ENCODE measurements at regions not wholly inside any gene's neighbourhood (a gene's known extent, or its start where the extent isn't known, plus 50 kb on each side); places are given as distances from the start of the nearest gene placed in this dataset.

DNA sequence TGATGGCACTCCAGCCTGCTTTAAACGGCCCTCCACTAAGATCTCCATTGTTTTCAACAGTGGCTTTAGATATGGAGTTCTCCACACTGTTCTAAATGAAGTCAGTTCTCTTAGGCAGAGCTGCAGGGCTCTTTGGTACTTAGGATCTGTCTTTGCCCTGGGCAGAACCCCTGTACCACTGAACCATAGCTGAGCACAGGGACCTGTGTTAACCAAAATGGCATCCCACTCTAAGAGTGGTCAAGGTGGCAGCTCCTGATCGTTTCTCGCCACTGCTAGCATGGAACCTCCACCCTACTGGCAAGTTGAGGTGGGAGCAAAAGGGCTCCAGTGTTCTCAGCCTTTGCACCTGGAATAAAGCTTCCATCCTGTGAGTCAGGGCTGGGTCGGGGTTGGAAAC, 186.7 kb downstream of the TM2D1 start:
- TF ChIP-seq TAF1 (IDR thresholded peaks at IDR 0.05; ENCODE audit: low read depth, low read length) (no peak), SPI1 (IDR thresholded peaks at IDR 0.05; ENCODE audit: low read depth, low read length) (no peak), POU2F2 (IDR thresholded peaks at IDR 0.05; ENCODE audit: low read depth, low read length) (no peak), POLR2AphosphoS5 (IDR thresholded peaks at IDR 0.05; ENCODE audit: low read depth, low read length) (no peak), POLR2A (IDR thresholded peaks at IDR 0.05; ENCODE audit: low read depth, low read length) (no peak), PAX5 (IDR thresholded peaks at IDR 0.05; ENCODE audit: insufficient read depth, low read length, severe bottlenecking) (no peak)
- FAIRE-seq: no peak
- DNase-seq (ENCODE audit: insufficient read length, low spot score): no peak

DNA sequence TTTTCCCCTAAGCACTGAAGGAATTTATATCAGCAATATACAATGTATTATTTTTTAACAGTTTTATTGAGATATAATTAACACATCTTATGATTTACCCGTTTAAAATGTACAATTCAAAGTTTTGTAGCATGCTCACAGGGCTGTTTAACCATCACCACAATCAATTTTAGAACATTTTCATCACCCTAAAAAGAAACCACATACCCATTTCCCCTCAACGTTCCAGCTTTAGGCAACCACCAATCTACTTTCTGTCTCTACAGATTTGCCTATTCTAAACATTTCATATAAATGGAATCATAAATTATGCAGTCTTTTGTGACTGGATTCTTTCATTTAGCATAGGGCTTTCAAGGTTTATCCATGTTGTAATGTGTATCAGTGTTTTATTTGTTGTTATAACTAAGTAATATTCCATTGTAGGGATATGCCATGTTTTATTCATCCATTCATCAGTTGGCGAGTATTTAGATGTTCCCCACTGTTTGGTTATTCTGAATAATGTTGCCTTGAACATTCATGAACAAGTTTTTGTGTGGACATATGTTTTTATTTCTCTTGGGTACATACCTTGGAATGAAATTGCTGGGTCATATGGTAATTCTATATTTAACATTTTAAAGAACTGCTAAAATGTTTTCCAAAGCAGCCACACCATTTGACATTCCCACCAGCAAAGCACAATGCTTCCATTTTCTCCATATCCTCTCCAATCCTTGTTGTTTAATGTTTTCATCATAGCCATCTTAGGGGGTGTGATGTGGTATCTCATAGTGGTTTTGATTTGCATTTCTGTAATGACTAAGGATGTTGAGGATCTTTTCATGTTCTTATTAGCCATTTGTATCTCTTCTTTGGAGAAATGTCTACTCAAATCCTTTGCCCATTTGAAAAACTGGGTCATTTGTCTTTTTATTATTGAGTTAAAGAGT, 188.5 kb downstream of the TM2D1 start:
- DNase-seq (ENCODE audit: insufficient read length, low spot score) (no peak), FAIRE-seq (no peak)
- no peak for TF ChIP-seq POU2F2 (IDR thresholded peaks at IDR 0.05; ENCODE audit: low read depth, low read length)
- no peak for TF ChIP-seq SPI1 (IDR thresholded peaks at IDR 0.05; ENCODE audit: low read depth, low read length)
- no peak for TF ChIP-seq TAF1 (IDR thresholded peaks at IDR 0.05; ENCODE audit: low read depth, low read length)
- no peak for TF ChIP-seq PAX5 (IDR thresholded peaks at IDR 0.05; ENCODE audit: insufficient read depth, low read length, severe bottlenecking)
- no peak for TF ChIP-seq POLR2AphosphoS5 (IDR thresholded peaks at IDR 0.05; ENCODE audit: low read depth, low read length)
- TF ChIP-seq POLR2A (IDR thresholded peaks at IDR 0.05; ENCODE audit: low read depth, low read length): no peak

DNA sequence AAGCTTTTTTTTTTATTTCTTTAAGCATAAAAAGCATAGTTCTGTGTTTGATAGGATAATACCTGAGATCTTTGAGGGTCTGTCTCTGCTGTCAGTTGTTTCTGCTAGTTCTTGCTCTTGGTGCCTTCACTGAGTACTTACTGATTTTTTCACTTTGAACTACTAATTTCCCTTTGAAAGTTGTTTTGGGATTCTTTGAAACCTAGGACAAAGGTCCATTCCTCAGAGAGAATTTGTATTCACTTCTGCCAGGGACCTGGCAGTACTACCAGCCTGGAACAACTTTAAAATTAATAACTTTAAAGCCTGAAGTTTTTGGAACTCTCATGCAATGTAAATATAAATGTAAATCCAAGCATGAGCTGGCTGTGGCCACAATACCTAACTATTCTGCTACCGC, 190.1 kb downstream of the TM2D1 start:
- DNase-seq (ENCODE audit: insufficient read length, low spot score) (no peak), FAIRE-seq (no peak)
- TF ChIP-seq SPI1 (IDR thresholded peaks at IDR 0.05; ENCODE audit: low read depth, low read length) (no peak), POU2F2 (IDR thresholded peaks at IDR 0.05; ENCODE audit: low read depth, low read length) (no peak), PAX5 (IDR thresholded peaks at IDR 0.05; ENCODE audit: insufficient read depth, low read length, severe bottlenecking) (no peak), TAF1 (IDR thresholded peaks at IDR 0.05; ENCODE audit: low read depth, low read length) (no peak), POLR2AphosphoS5 (IDR thresholded peaks at IDR 0.05; ENCODE audit: low read depth, low read length) (no peak), POLR2A (IDR thresholded peaks at IDR 0.05; ENCODE audit: low read depth, low read length) (no peak)

- TF ChIP-seq PAX5 (IDR thresholded peaks at IDR 0.05; ENCODE audit: insufficient read depth, low read length, severe bottlenecking) (no peak), TAF1 (IDR thresholded peaks at IDR 0.05; ENCODE audit: low read depth, low read length) (no peak), SPI1 (IDR thresholded peaks at IDR 0.05; ENCODE audit: low read depth, low read length) (no peak), POLR2AphosphoS5 (IDR thresholded peaks at IDR 0.05; ENCODE audit: low read depth, low read length) (no peak), POU2F2 (IDR thresholded peaks at IDR 0.05; ENCODE audit: low read depth, low read length) (no peak), POLR2A (IDR thresholded peaks at IDR 0.05; ENCODE audit: low read depth, low read length) (no peak)
- FAIRE-seq (no peak), DNase-seq (ENCODE audit: insufficient read length, low spot score) (no peak)
These were observed 191.4 kb downstream of the TM2D1 start for GRCh38 chr1:61533546-61533945.

DNA sequence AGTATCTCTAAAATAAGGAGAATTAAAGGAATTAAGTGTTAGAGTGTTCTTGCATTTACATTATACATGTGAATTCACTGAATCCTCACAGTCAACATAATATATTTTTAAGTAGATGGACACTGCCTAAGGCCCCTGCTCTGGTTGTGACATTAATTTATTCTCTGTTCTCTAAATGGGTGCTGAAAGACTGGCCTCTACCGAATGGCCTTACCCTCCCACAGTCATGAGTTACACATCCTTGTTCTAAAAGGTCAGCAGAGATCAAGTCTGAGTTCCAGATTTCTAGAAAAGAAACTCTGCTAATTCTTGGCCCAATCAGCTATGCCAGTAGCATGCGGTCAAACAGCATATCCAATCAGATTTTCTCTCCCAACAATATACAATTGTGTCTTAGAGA, 193.2 kb downstream of the TM2D1 start:
- TF ChIP-seq POU2F2 (IDR thresholded peaks at IDR 0.05; ENCODE audit: low read depth, low read length) (no peak), PAX5 (IDR thresholded peaks at IDR 0.05; ENCODE audit: insufficient read depth, low read length, severe bottlenecking) (no peak), TAF1 (IDR thresholded peaks at IDR 0.05; ENCODE audit: low read depth, low read length) (no peak), POLR2A (IDR thresholded peaks at IDR 0.05; ENCODE audit: low read depth, low read length) (no peak), POLR2AphosphoS5 (IDR thresholded peaks at IDR 0.05; ENCODE audit: low read depth, low read length) (no peak), SPI1 (IDR thresholded peaks at IDR 0.05; ENCODE audit: low read depth, low read length) (no peak)
- no peak for DNase-seq (ENCODE audit: insufficient read length, low spot score)
- FAIRE-seq: no peak

- no peak for TF ChIP-seq PAX5 (IDR thresholded peaks at IDR 0.05; ENCODE audit: insufficient read depth, low read length, severe bottlenecking)
- no peak for TF ChIP-seq POLR2AphosphoS5 (IDR thresholded peaks at IDR 0.05; ENCODE audit: low read depth, low read length)
- no peak for DNase-seq (ENCODE audit: insufficient read length, low spot score)
- FAIRE-seq: no peak
These were observed 200.9 kb downstream of the TM2D1 start for GRCh38 chr1:61523893-61524605.

DNA sequence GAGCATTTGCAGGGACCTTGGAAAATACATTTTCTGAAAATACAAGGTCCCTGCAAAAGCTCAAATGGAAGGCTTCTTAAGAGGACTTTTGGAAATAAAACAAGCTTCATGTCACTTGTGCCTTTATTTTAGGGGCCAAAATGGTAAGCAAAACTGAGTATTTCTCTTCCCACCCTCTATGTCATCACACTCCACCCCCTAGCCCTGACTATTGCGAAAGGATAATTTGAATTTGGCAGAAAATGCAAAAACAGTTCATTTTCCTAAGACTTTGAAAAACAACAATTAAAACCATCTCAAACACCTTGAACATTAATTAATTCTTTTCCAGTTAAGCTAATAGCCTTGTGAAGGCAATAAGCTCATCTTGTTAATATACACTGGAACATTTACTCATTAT, 201.7 kb downstream of the TM2D1 start:
- DNase-seq (ENCODE audit: insufficient read length, low spot score) (no peak), FAIRE-seq (no peak)
- TF ChIP-seq POLR2A (IDR thresholded peaks at IDR 0.05; ENCODE audit: low read depth, low read length) (no peak), POU2F2 (IDR thresholded peaks at IDR 0.05; ENCODE audit: low read depth, low read length) (no peak), POLR2AphosphoS5 (IDR thresholded peaks at IDR 0.05; ENCODE audit: low read depth, low read length) (no peak), TAF1 (IDR thresholded peaks at IDR 0.05; ENCODE audit: low read depth, low read length) (no peak), SPI1 (IDR thresholded peaks at IDR 0.05; ENCODE audit: low read depth, low read length) (no peak), PAX5 (IDR thresholded peaks at IDR 0.05; ENCODE audit: insufficient read depth, low read length, severe bottlenecking) (no peak)

GRCh38 chr1:61520401-61520800, 204.5 kb downstream of the TM2D1 start:
- DNase-seq (ENCODE audit: insufficient read length, low spot score): no peak
- no peak for FAIRE-seq
- TF ChIP-seq TAF1 (IDR thresholded peaks at IDR 0.05; ENCODE audit: low read depth, low read length): no peak
- TF ChIP-seq POLR2AphosphoS5 (IDR thresholded peaks at IDR 0.05; ENCODE audit: low read depth, low read length): no peak
- TF ChIP-seq SPI1 (IDR thresholded peaks at IDR 0.05; ENCODE audit: low read depth, low read length): no peak
- TF ChIP-seq PAX5 (IDR thresholded peaks at IDR 0.05; ENCODE audit: insufficient read depth, low read length, severe bottlenecking): no peak
- TF ChIP-seq POLR2A (IDR thresholded peaks at IDR 0.05; ENCODE audit: low read depth, low read length): no peak
- no peak for TF ChIP-seq POU2F2 (IDR thresholded peaks at IDR 0.05; ENCODE audit: low read depth, low read length)

- FAIRE-seq: no peak
- DNase-seq (ENCODE audit: insufficient read length, low spot score): no peak
These were observed 205.3 kb downstream of the TM2D1 start for GRCh38 chr1:61519631-61520030.

More at GRCh38 chr1:61519631-61520030, 205.3 kb downstream of the TM2D1 start:
- TF ChIP-seq SPI1 (IDR thresholded peaks at IDR 0.05; ENCODE audit: low read depth, low read length): no peak
- no peak for TF ChIP-seq POU2F2 (IDR thresholded peaks at IDR 0.05; ENCODE audit: low read depth, low read length)
- no peak for TF ChIP-seq TAF1 (IDR thresholded peaks at IDR 0.05; ENCODE audit: low read depth, low read length)
- no peak for TF ChIP-seq POLR2A (IDR thresholded peaks at IDR 0.05; ENCODE audit: low read depth, low read length)
- no peak for TF ChIP-seq POLR2AphosphoS5 (IDR thresholded peaks at IDR 0.05; ENCODE audit: low read depth, low read length)
- TF ChIP-seq PAX5 (IDR thresholded peaks at IDR 0.05; ENCODE audit: insufficient read depth, low read length, severe bottlenecking): no peak
